GM19438 (cell line): ENCODE measurements at regions not wholly inside any gene's neighbourhood (a gene's known extent, or its start where the extent isn't known, plus 50 kb on each side); places are given as distances from the start of the nearest gene placed in this dataset.
"Not testable (repeated sequence)": the region's sequence is repeated elsewhere in the genome, so short reads cannot be mapped to it uniquely, and the experiment has no call there.

ENCODE experiments used
- ATAC-seq: cut with Tn5 transposase; IDR thresholded peaks from one replicate; pipeline ENCODE4 v1.9.1; 2021; ENCODE audit warnings: low read depth; ENCODE audit not compliant: unreplicated experiment

- no peak for ATAC-seq
These were observed 230.5 kb downstream of the ATPSCKMT start for GRCh38 chr5:10019236-10019635.

GRCh38 chr5:10018201-10019069 lies 231.3 kb downstream of the ATPSCKMT start:
- ATAC-seq, result no peak

- no peak for ATAC-seq
These were observed 231.9 kb downstream of the ATPSCKMT start for GRCh38 chr5:10017786-10018185.

- not testable (repeated sequence) for ATAC-seq
These were observed 233.1 kb downstream of the ATPSCKMT start for GRCh38 chr5:10016559-10016958.

GRCh38 chr5:10015681-10016080 lies 234.0 kb downstream of the ATPSCKMT start:
- not testable (repeated sequence) for ATAC-seq

- ATAC-seq, result no peak
These were observed 239.9 kb downstream of the ATPSCKMT start for GRCh38 chr5:10009802-10010201.

- ATAC-seq, result no peak
These were observed 262.6 kb downstream of the ATPSCKMT start for GRCh38 chr5:9987101-9987500.

GRCh38 chr5:9977070-9977469 lies 272.6 kb downstream of the ATPSCKMT start:
- ATAC-seq, result no peak

GRCh38 chr5:9976621-9977020 lies 273.1 kb downstream of the ATPSCKMT start:
- ATAC-seq, result no peak

GRCh38 chr5:9972059-9972458 lies 277.6 kb downstream of the ATPSCKMT start:
- no peak for ATAC-seq

- ATAC-seq, result no peak
These were observed 278.4 kb downstream of the ATPSCKMT start for GRCh38 chr5:9971301-9971700.

- no peak for ATAC-seq
These were observed 290.8 kb downstream of the ATPSCKMT start for GRCh38 chr5:9958914-9959313.

- no peak for ATAC-seq
These were observed 292.5 kb downstream of the ATPSCKMT start for GRCh38 chr5:9957214-9957613.

- ATAC-seq, result no peak
These were observed 293.0 kb downstream of the ATPSCKMT start for GRCh38 chr5:9956725-9957124.

- ATAC-seq, result no peak
These were observed 294.1 kb downstream of the ATPSCKMT start for GRCh38 chr5:9955586-9955985.

GRCh38 chr5:9954869-9955268 lies 294.8 kb downstream of the ATPSCKMT start:
- no peak for ATAC-seq

GRCh38 chr5:9953691-9954090 lies 296.0 kb downstream of the ATPSCKMT start:
- no peak for ATAC-seq

GRCh38 chr5:9951865-9952516 lies 297.7 kb downstream of the ATPSCKMT start:
- no peak for ATAC-seq

- ATAC-seq, result no peak
These were observed 301.7 kb downstream of the ATPSCKMT start for GRCh38 chr5:9947944-9948343.

- peak; percentile 87 for ATAC-seq
These were observed 302.4 kb downstream of the ATPSCKMT start for GRCh38 chr5:9947225-9947714.

- no peak for ATAC-seq
These were observed 302.6 kb upstream of the TAS2R1 start for GRCh38 chr5:9932770-9933169.

- ATAC-seq, result no peak
These were observed 300.0 kb upstream of the TAS2R1 start for GRCh38 chr5:9930156-9930555.
